ENCODE measurements at regions not wholly inside any gene's neighbourhood (a gene's known extent, or its start where the extent isn't known, plus 50 kb on each side); places are given as distances from the start of the nearest gene placed in this dataset.
"Not testable (repeated sequence)": the region's sequence is repeated elsewhere in the genome, so short reads cannot be mapped to it uniquely, and the experiment has no call there.

GRCh38 chr10:2556883-2557282 lies 510.5 kb upstream of the PFKP start:
- Mint-ChIP-seq H3K4me3 (no peak overlapping the region), H3K9me3 (no peaks in the 10 kb centered on the region), H3K27ac (no peak overlapping the region), H3K4me1 (no peaks in the 10 kb centered on the region), H3K27me3 (ENCODE audit: low read depth) (peaks cover under 1% of the 10 kb centered on the region), H3K36me3 (ENCODE audit: low read depth) (no peaks in the 10 kb centered on the region)
- TF ChIP-seq, protein P1, sequence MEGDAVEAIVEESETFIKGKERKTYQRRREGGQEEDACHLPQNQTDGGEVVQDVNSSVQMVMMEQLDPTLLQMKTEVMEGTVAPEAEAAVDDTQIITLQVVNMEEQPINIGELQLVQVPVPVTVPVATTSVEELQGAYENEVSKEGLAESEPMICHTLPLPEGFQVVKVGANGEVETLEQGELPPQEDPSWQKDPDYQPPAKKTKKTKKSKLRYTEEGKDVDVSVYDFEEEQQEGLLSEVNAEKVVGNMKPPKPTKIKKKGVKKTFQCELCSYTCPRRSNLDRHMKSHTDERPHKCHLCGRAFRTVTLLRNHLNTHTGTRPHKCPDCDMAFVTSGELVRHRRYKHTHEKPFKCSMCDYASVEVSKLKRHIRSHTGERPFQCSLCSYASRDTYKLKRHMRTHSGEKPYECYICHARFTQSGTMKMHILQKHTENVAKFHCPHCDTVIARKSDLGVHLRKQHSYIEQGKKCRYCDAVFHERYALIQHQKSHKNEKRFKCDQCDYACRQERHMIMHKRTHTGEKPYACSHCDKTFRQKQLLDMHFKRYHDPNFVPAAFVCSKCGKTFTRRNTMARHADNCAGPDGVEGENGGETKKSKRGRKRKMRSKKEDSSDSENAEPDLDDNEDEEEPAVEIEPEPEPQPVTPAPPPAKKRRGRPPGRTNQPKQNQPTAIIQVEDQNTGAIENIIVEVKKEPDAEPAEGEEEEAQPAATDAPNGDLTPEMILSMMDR (IDR thresholded peaks at IDR 0.05; ENCODE audit: unreplicated experiment in 3 of 3), result no peak

DNA sequence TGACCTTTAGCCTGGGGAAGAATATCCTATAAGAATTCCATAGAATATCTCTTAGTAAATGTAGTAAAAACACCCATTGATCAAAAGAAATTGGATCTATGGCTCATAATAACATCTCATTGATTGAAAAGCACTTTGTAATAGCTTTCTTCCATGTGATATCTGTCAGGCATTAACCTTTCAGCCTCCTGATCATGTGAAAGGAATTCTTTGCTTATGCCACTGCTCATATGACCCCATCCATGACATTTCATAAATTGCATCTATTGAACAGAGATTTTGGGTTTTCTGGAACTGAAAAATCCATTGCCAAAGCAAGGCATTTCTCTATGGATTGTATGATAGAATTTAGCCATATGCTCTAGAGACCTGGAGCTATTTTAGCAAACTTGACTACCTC lies 519.3 kb upstream of the PFKP start:
- H3K4me3 Mint-ChIP-seq, result no peak overlapping the region
- TF ChIP-seq, protein P1 (IDR thresholded peaks at IDR 0.05; ENCODE audit: unreplicated experiment in 3 of 3), result no peak
- no peaks in the 10 kb centered on the region for H3K4me1 Mint-ChIP-seq
- H3K27ac Mint-ChIP-seq, result no peak overlapping the region
- no peaks in the 10 kb centered on the region for H3K36me3 Mint-ChIP-seq (ENCODE audit: low read depth)
- no peaks in the 10 kb centered on the region for H3K9me3 Mint-ChIP-seq
- H3K27me3 Mint-ChIP-seq (ENCODE audit: low read depth), result peaks cover 4% of the 10 kb centered on the region

DNA sequence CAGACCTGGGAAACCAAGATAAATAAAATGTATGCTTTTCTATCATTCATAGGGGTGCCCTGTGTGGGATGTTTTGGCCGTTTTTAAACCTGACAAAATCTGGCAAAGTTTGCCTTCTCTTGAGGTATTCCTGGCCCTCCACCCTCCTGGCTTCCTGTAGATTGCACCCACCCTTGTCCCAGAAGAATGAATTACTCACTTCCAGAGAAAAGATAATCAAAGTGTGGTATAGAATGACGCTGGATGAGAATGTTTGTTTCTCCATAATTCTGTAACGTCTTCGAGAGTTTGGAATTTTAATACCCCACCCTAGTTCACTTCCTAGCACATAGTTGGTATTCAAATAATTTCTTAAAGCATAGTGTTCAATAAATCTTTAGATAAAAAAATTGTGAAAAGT lies 519.7 kb upstream of the PFKP start:
- no peaks in the 10 kb centered on the region for H3K4me1 Mint-ChIP-seq

GRCh38 chr10:2546894-2547293 lies 520.5 kb upstream of the PFKP start:
- not testable (repeated sequence) for H3K9me3 Mint-ChIP-seq; H3K4me3 Mint-ChIP-seq; H3K27ac Mint-ChIP-seq; H3K4me1 Mint-ChIP-seq; H3K36me3 Mint-ChIP-seq (ENCODE audit: low read depth); H3K27me3 Mint-ChIP-seq (ENCODE audit: low read depth)

More for the DNA sequence above, 519.7 kb upstream of the PFKP start:
- TF ChIP-seq, protein P1 (IDR thresholded peaks at IDR 0.05; ENCODE audit: unreplicated experiment in 3 of 3), result no peak
- Mint-ChIP-seq H3K27me3 (ENCODE audit: low read depth) (peaks cover 4% of the 10 kb centered on the region), H3K27ac (no peak overlapping the region), H3K4me3 (no peak overlapping the region), H3K9me3 (no peaks in the 10 kb centered on the region), H3K36me3 (ENCODE audit: low read depth) (no peaks in the 10 kb centered on the region)

- TF ChIP-seq, protein P1 (IDR thresholded peaks at IDR 0.05; ENCODE audit: unreplicated experiment in 3 of 3), result no peak
- Mint-ChIP-seq H3K27ac (no peak overlapping the region), H3K36me3 (ENCODE audit: low read depth) (no peaks in the 10 kb centered on the region), H3K4me3 (no peak overlapping the region), H3K27me3 (ENCODE audit: low read depth) (no peaks in the 10 kb centered on the region), H3K9me3 (no peaks in the 10 kb centered on the region), H3K4me1 (no peaks in the 10 kb centered on the region)
Measured at GRCh38 chr10:2543974-2544373, 523.4 kb upstream of the PFKP start.

GRCh38 chr10:2543142-2543886 lies 524.0 kb upstream of the PFKP start:
- Mint-ChIP-seq H3K27ac (no peak overlapping the region), H3K4me3 (no peak overlapping the region), H3K4me1 (no peaks in the 10 kb centered on the region), H3K9me3 (no peaks in the 10 kb centered on the region), H3K27me3 (ENCODE audit: low read depth) (no peaks in the 10 kb centered on the region), H3K36me3 (ENCODE audit: low read depth) (no peaks in the 10 kb centered on the region)
- TF ChIP-seq, protein P1 (IDR thresholded peaks at IDR 0.05; ENCODE audit: unreplicated experiment in 3 of 3), result no peak

Data from nephron (organoid).